Activated T-helper 2 cell treated with anti-CD3 and anti-CD28 coated beads, Interferon-gamma antibody, Interleukin-2, Interleukin-4, amounts not matched to agents 10 μg/mL and 5 μg/mL and 100 μg/mL, durations not matched to agents 14 hours and 24 hours and 36 hours (primary cell): ENCODE measurements at regions not wholly inside any gene's neighbourhood (a gene's known extent, or its start where the extent isn't known, plus 50 kb on each side); places are given as distances from the start of the nearest gene placed in this dataset.

Experiments
- DNase-seq: peaks from one replicate; pipeline ENCODE4 v3.0.0; 2021; ENCODE audit warnings: low spot score
- H3K27ac Mint-ChIP-seq: one replicate; pipeline ENCODE4 v1.8.0; 2021; ENCODE audit warnings: mixed read lengths
- H3K27me3 Mint-ChIP-seq: one replicate; pipeline ENCODE4 v1.8.0; 2021; ENCODE audit warnings: low read depth, mixed read lengths
- H3K36me3 Mint-ChIP-seq: one replicate; pipeline ENCODE4 v1.8.0; 2021; ENCODE audit warnings: low read depth, mixed read lengths
- H3K4me1 Mint-ChIP-seq: one replicate; pipeline ENCODE4 v1.8.0; 2021; ENCODE audit warnings: low read depth, mixed read lengths
- H3K4me3 Mint-ChIP-seq: one replicate; pipeline ENCODE4 v1.8.0; 2021; ENCODE audit warnings: low read depth, mild to moderate bottlenecking, moderate library complexity, mixed read lengths
- H3K9me3 Mint-ChIP-seq: one replicate; pipeline ENCODE4 v1.8.0; 2021; ENCODE audit warnings: mixed read lengths
- intact Hi-C: fragments of 100-400 bp; cut with micrococcal nuclease; formaldehyde crosslinking; loops from one replicate; pipeline ENCODE4 v1.15.1; 2023

DNA sequence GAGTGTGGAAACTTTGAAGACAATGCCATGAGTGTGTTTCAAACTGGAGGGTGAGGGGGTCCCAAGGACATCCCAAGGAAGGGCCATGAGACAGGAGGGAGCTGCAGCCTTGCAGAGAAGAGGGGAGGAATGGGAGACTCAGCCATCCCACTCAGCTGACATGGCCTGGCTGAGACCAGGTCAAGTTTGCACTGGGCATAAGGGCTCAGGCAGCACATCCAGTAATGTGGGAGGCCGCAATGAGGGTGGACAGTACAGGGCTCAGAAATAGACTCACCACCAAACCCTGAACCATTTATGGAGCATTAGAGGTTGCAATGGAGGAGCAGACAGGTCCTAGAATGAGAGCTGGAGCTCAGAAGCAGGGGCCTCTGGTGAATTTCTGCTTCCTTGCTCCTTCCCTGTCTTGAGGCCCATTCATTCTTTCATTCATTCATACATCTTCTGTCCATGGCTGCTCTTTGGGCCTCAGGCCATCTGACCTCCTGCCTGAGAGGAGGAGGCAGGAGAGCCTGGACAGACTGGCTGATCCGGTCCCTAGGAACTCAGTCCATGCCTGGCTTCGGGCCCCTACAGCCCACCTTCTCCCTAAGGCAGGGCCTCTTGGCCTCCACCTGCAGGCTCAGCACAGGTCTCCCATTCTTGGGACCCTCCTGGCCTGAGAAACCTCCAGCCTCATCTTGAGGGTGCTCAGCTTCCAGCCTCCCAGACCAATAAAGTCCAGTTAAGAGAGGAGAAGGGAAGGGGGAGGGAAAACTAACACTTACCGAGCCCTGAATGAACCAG lies 70.5 kb upstream of the CDH5 start:
- Mint-ChIP-seq H3K9me3 (peaks cover 6% of the 10 kb centered on the region), H3K27me3 (peaks cover 3% of the 10 kb centered on the region), H3K4me1 (peaks cover 9% of the 10 kb centered on the region), H3K4me3 (no peak overlapping the region), H3K27ac (no peak overlapping the region), H3K36me3 (no peaks in the 10 kb centered on the region)
- intact Hi-C loops, result no loop called here
- DNase-seq, result no peak

DNA sequence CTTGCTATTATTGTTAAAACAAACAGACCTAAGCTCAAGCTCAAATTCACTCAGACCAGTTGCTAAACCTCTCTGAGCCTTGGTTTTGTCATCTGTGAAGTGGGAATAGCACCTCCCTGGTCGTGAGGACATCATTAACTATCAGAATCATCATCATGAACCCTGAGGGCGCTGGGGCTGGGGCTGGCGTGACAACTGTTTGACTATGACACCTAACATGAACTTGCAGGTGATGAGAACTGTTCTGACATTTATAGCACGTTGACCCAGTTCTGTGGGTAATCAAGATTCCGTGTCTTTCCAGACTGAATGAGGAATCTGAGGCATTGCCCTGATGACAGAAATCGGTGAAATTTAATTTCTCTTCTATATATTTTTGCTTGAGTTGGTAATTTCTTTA lies 71.3 kb upstream of the CDH5 start:
- Mint-ChIP-seq H3K27ac (no peak overlapping the region), H3K4me1 (peaks cover 7% of the 10 kb centered on the region), H3K4me3 (no peak overlapping the region), H3K9me3 (peaks cover 6% of the 10 kb centered on the region), H3K36me3 (no peaks in the 10 kb centered on the region), H3K27me3 (peaks cover 3% of the 10 kb centered on the region)
- DNase-seq, result no peak
- intact Hi-C loops, result no loop called here

DNA sequence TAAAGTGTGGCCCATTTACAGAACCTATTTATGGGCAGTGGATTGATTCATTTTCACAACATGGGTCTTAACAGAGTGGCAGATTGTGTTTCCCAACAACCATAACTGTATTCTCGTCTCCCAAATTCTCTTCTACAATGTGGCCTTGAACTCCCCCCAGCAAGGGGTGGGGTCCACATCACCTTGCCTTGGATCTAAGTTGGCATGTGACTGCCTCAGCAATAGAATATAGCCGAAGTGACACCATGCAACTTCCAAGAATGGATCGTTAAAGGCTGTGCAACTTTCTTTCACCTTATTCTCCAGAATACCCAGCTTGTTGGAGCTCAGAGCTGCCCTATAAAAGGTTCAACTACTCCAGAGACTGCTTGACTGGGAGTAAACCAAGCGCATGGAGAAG lies 72.0 kb upstream of the CDH5 start:
- Mint-ChIP-seq H3K27me3 (peaks cover 3% of the 10 kb centered on the region), H3K4me3 (no peak overlapping the region)
- no peak for DNase-seq

DNA sequence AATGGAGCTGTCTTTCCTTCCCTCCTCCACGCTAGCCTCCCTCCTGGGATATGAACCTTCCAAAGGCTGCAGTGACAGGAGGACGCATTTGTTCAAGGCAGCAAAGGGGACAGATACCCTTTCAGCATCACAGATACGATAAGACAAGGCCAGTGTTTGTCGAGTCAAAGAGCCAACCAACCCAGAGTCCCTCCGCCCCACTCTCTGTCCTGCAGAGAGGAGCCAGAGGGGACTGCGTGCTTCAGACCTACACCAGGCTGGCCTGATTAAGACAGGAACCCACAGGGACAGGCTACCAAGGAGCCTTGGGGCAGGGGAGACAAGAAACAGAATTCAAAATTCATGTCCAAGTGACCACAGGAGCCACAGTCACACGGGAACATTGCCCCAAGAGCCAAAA lies 72.6 kb upstream of the CDH5 start:
- Mint-ChIP-seq H3K4me3 (no peak overlapping the region), H3K27me3 (peaks cover 3% of the 10 kb centered on the region), H3K9me3 (peaks cover under 1% of the 10 kb centered on the region), H3K36me3 (no peaks in the 10 kb centered on the region), H3K4me1 (peaks cover under 1% of the 10 kb centered on the region), H3K27ac (no peak overlapping the region)
- DNase-seq, result no peak
- intact Hi-C loops, result no loop called here

More for the DNA sequence above, 72.0 kb upstream of the CDH5 start:
- H3K9me3 Mint-ChIP-seq, result peaks cover 6% of the 10 kb centered on the region
- no peaks in the 10 kb centered on the region for H3K36me3 Mint-ChIP-seq
- intact Hi-C loops, result no loop called here
- H3K27ac Mint-ChIP-seq, result no peak overlapping the region
- peaks cover 6% of the 10 kb centered on the region for H3K4me1 Mint-ChIP-seq

DNA sequence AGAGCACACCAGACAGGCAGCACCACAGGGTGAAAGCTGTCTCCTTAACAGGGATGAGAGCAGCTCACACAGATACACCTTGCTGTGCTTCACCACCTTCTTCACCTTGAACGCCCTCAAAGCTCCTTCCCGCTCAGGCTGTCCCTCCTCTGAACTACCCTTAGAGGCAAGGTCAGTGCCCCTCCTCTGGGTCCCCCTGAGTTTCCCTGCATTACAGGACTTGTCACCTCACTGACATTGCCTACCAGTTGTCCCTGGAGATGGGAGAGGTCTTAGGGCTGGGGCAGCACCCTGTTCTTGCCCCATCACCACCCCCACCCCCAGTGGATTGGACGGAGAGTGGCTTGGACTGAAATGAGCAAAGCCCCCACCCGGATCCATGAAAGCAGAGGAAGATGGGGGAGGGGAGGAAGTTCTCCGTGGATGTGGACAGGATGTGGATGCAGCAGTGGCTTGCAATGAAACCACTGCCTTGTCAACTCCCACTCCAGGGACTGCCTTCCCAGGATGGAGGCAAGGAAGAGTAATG lies 73.2 kb upstream of the CDH5 start:
- Mint-ChIP-seq H3K4me1 (no peaks in the 10 kb centered on the region), H3K4me3 (no peak overlapping the region), H3K27me3 (peaks cover 2% of the 10 kb centered on the region), H3K27ac (no peak overlapping the region), H3K9me3 (no peaks in the 10 kb centered on the region), H3K36me3 (no peaks in the 10 kb centered on the region)
- intact Hi-C loops, result no loop called here
- DNase-seq, result no peak

DNA sequence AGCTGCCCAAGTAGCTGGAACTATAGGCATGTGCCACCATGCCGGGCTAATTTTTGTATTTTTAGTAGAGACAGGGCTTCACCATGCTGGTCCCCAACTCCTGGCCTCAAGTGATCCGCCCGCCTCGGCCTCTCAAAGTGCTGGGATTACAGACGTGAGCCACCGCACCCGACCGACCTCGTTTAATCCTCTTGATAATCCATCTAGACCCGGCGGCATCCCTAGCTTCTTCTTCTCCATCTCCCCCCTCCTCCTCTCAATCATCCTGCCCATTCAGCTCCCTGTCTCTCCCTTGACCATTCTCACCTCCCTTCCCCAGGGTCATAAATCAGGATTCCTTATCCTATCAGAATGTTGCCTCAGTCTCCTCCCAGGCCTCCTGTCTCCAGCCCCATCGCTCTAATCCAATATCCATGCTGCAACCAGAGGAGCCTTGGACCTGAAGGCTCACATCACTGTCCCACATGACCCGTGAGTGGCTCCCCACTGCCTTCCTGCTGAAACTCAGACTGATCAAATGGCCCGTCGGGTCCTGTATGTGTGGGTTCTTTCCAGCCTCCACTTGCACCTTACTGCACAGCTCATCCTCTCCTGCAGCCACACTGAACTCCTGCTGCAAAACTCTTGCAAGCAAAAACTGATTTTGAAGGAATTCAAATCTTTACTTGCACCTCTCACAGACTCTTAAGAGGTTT lies 74.1 kb upstream of the CDH5 start:
- no peak overlapping the region for H3K27ac Mint-ChIP-seq

DNA sequence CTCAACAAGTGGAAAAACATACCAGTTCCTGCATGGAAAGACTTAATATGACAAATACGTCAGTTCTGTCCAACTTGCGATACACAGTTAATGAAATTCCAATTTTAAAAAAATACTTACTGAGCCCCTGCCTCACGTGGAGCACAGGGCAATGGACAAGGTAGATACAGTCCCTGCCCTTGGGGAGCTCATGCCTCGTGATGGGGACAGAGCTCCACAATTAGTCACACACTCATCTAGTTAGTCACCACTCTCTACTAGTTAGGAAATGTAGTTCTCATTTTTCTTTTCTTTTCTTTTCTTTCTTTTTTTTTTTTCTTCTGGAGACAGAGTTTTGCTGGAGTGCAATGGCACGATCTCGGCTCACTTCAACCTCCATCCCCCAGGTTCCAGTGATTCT lies 74.7 kb upstream of the CDH5 start:
- Mint-ChIP-seq H3K27me3 (peaks cover 2% of the 10 kb centered on the region), H3K36me3 (no peaks in the 10 kb centered on the region), H3K4me3 (no peak overlapping the region), H3K27ac (no peak overlapping the region), H3K4me1 (no peaks in the 10 kb centered on the region), H3K9me3 (no peaks in the 10 kb centered on the region)
- intact Hi-C loops, result no loop called here
- no peak for DNase-seq

More for the DNA sequence above, 74.1 kb upstream of the CDH5 start:
- no peak overlapping the region for H3K4me3 Mint-ChIP-seq
- intact Hi-C loops, result no loop called here
- H3K9me3 Mint-ChIP-seq, result no peaks in the 10 kb centered on the region
- peaks cover 2% of the 10 kb centered on the region for H3K27me3 Mint-ChIP-seq
- H3K4me1 Mint-ChIP-seq, result no peaks in the 10 kb centered on the region
- no peaks in the 10 kb centered on the region for H3K36me3 Mint-ChIP-seq
- DNase-seq, result no peak

DNA sequence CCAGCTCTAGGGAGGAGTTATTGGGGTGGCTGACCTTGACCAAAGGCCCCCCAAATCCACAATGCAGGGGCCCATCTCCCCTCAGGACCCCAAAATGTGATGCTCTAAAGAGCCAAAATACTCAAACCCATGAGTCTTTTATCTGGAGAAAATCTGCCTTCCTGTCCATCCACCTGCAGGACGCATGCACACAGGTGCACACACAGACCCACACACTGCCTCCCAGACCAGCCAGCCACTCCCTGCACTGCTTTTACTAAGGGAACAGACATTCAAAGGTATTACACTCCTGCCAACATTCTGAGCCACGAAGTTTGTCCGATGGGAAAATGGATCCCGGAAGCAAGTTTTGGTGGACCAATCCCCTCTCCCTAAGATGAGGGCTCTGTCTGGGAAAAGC lies 76.1 kb upstream of the CDH5 start:
- H3K27me3 Mint-ChIP-seq, result peaks cover 2% of the 10 kb centered on the region
- intact Hi-C loops, result no loop called here
- H3K4me1 Mint-ChIP-seq, result no peaks in the 10 kb centered on the region
- no peak overlapping the region for H3K27ac Mint-ChIP-seq
- H3K4me3 Mint-ChIP-seq, result no peak overlapping the region
- no peaks in the 10 kb centered on the region for H3K36me3 Mint-ChIP-seq
- H3K9me3 Mint-ChIP-seq, result no peaks in the 10 kb centered on the region
- DNase-seq, result no peak

DNA sequence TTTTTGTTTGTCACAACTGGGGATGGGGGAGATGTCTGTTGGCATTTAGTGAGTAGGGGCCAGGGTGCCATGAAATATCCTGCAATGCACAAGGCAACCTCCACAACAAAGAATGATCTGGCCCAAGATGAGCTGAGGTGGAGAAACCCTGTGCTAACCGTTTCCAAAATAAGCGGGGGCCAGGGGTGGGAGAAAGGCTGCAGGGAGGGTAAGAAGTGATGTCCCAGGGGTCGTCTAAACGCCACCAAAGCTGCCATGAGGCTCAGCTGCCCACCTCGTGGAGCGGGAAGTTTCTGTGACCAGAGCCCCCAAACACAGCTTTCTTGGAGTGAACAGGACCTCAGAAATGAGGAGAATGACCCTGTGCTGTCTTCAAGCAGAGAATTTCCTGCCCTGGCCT lies 76.5 kb upstream of the CDH5 start:
- Mint-ChIP-seq H3K9me3 (no peaks in the 10 kb centered on the region), H3K36me3 (no peaks in the 10 kb centered on the region)
- intact Hi-C loops, result no loop called here

DNA sequence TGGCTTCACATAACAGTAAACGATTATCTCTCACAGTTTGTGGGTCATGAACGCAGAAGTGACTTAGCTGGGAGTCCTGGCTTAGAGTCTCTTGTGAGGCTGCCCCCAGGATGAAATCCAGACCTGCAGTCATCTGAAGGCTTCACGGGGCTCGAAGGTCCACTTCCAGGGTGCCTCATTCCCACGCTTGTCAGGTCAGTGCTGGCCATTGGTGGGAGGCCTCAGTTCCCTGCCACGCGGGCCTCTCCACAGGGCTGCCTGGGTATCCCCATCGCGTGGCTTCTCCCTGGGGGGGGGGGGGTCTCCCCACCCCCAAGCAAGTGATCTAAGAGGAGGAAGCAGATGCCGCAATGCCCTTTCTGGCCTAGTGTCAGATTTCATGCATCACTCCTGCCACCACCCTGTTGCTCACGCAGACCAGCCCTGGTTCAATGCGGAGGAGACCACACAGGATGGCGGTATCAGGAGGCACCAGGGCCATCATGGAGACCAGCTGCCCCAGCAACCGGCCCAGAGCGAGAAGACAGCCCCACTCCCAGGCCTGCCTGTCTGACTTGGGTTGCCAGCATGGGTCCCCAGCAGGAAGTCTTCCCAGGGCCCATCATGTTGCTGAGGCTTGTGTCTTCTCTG lies 77.3 kb upstream of the CDH5 start:
- peaks cover 4% of the 10 kb centered on the region for H3K27me3 Mint-ChIP-seq
- no peaks in the 10 kb centered on the region for H3K4me1 Mint-ChIP-seq
- no peaks in the 10 kb centered on the region for H3K36me3 Mint-ChIP-seq
- no peak for DNase-seq
- H3K4me3 Mint-ChIP-seq, result no peak overlapping the region
- no peaks in the 10 kb centered on the region for H3K9me3 Mint-ChIP-seq
- intact Hi-C loops, result no loop called here
- H3K27ac Mint-ChIP-seq, result no peak overlapping the region

More for the DNA sequence above, 76.5 kb upstream of the CDH5 start:
- H3K27me3 Mint-ChIP-seq, result peaks cover 4% of the 10 kb centered on the region
- H3K4me1 Mint-ChIP-seq, result no peaks in the 10 kb centered on the region
- no peak for DNase-seq
- H3K27ac Mint-ChIP-seq, result no peak overlapping the region
- no peak overlapping the region for H3K4me3 Mint-ChIP-seq

DNA sequence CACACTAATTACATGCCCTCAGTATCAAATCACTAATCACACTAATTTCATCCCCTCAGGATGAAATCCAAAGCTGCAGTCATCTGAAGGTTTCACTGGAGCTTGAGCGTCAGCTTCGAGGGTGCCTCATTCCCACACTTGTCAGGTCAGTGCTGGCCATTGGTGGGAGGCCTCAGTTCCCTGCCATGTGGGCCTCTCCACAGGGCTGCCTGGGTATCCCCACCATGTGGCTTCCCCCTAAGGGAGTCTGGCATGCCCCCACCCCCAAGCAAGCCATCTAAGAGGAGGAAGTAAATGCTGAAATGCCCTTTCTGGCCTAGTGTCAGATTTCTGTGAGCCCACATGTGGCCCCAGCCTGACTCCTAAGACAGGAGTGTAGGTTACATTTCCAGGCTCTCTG lies 78.6 kb upstream of the CDH5 start:
- no peak overlapping the region for H3K27ac Mint-ChIP-seq
- H3K36me3 Mint-ChIP-seq, result no peaks in the 10 kb centered on the region
- H3K9me3 Mint-ChIP-seq, result no peaks in the 10 kb centered on the region
- DNase-seq, result no peak
- peaks cover 3% of the 10 kb centered on the region for H3K27me3 Mint-ChIP-seq
- intact Hi-C loops, result no loop called here
- no peak overlapping the region for H3K4me3 Mint-ChIP-seq
- H3K4me1 Mint-ChIP-seq, result no peaks in the 10 kb centered on the region

DNA sequence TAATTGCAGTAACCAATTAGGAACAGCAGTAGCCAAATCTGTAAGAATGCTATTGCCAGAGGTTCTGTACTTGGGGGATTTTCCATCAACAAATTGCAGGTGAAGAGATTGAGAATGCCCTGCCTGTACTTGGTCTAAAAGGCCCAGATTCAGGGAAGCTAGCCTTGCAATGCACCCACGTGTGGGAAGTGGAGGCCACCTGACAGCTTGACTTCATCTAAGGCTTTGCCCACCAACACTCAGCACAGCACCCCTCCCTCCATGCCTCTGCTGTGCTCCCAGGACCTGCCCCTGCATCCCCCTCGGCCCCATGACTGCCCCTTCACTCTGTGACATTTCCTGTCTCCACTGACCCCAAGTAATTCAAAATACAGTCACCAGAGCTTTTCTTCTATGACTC lies 79.1 kb upstream of the CDH5 start:
- Mint-ChIP-seq H3K9me3 (no peaks in the 10 kb centered on the region), H3K4me3 (no peak overlapping the region), H3K27ac (no peak overlapping the region), H3K27me3 (peaks cover 2% of the 10 kb centered on the region), H3K4me1 (no peaks in the 10 kb centered on the region), H3K36me3 (no peaks in the 10 kb centered on the region)
- no peak for DNase-seq
- intact Hi-C loops, result no loop called here

DNA sequence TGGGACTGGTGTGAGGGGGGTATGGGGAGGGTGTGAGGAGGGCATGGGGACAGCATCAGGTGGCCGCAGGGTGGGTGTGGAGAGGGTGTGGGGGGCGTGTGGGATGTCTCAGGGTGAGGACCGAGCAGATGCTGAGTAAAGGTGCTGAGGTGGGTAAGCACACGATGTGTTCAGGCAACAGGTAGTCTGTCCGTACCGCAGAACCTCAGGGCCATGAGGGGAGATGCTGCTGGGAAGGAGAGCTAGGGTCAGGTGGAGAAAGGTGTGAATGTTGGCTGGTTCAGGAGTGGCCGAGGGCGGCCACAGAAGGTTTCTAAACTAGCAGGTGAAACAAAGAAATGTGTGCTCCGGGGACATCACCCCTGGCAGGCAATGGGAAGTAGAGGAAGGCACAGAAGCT lies 80.0 kb upstream of the CDH5 start:
- H3K4me1 Mint-ChIP-seq, result no peaks in the 10 kb centered on the region
- H3K36me3 Mint-ChIP-seq, result no peaks in the 10 kb centered on the region
- peaks cover 2% of the 10 kb centered on the region for H3K27me3 Mint-ChIP-seq
- no peak overlapping the region for H3K27ac Mint-ChIP-seq
- no peak overlapping the region for H3K4me3 Mint-ChIP-seq
- no peak for DNase-seq
- no peaks in the 10 kb centered on the region for H3K9me3 Mint-ChIP-seq
- intact Hi-C loops, result no loop called here
